NCI-H146 treated with DMSO at 0.1 percent for 48 hours (cell line): ENCODE measurements at regions not wholly inside any gene's neighbourhood (a gene's known extent, or its start where the extent isn't known, plus 50 kb on each side); places are given as distances from the start of the nearest gene placed in this dataset.

Source experiments
- DNase-seq: peaks from one replicate; lab custom pipeline; 2025; ENCODE audit not compliant: unreplicated experiment; lab: John Stamatoyannopoulos, UW

- DNase-seq = no peak
These were observed 98.8 kb upstream of the BMPER start for GRCh38 chr7:33806298-33807154.

GRCh38 chr7:33807155-33807530 is 98.2 kb upstream of the BMPER start:
- DNase-seq = no peak

GRCh38 chr7:33807779-33808482 is 97.4 kb upstream of the BMPER start:
- DNase-seq = no peak

GRCh38 chr7:33809228-33809627 is 96.1 kb upstream of the BMPER start:
- DNase-seq = no peak

- no peak for DNase-seq
These were observed 95.0 kb upstream of the BMPER start for GRCh38 chr7:33810356-33810755.

GRCh38 chr7:33813331-33813730 is 92.0 kb upstream of the BMPER start:
- DNase-seq = no peak

GRCh38 chr7:33814400-33814799 is 90.9 kb upstream of the BMPER start:
- no peak for DNase-seq

- DNase-seq = no peak
These were observed 90.4 kb upstream of the BMPER start for GRCh38 chr7:33814936-33815335.

GRCh38 chr7:33815336-33815735 is 90.0 kb upstream of the BMPER start:
- DNase-seq = no peak

GRCh38 chr7:33816106-33816505 is 89.2 kb upstream of the BMPER start:
- no peak for DNase-seq

- DNase-seq = no peak
These were observed 85.7 kb upstream of the BMPER start for GRCh38 chr7:33819658-33820057.

GRCh38 chr7:33820206-33820605 is 85.1 kb upstream of the BMPER start:
- DNase-seq = no peak

- no peak for DNase-seq
These were observed 83.4 kb upstream of the BMPER start for GRCh38 chr7:33821970-33822369.

GRCh38 chr7:33823913-33824312 is 81.4 kb upstream of the BMPER start:
- DNase-seq = no peak

GRCh38 chr7:33824911-33825459 is 80.4 kb upstream of the BMPER start:
- DNase-seq = no peak

GRCh38 chr7:33825644-33826043 is 79.7 kb upstream of the BMPER start:
- no peak for DNase-seq

GRCh38 chr7:33829536-33829935 is 75.8 kb upstream of the BMPER start:
- no peak for DNase-seq

GRCh38 chr7:33831389-33832141 is 73.8 kb upstream of the BMPER start:
- DNase-seq = no peak

- DNase-seq = no peak
These were observed 73.0 kb upstream of the BMPER start for GRCh38 chr7:33832271-33832721.

- no peak for DNase-seq
These were observed 68.5 kb upstream of the BMPER start for GRCh38 chr7:33836797-33837355.

- no peak for DNase-seq
These were observed 67.9 kb upstream of the BMPER start for GRCh38 chr7:33837356-33837851.
